ENCODE measurements at regions not wholly inside any gene's neighbourhood (a gene's known extent, or its start where the extent isn't known, plus 50 kb on each side); places are given as distances from the start of the nearest gene placed in this dataset.
"Not testable (repeated sequence)": the region's sequence is repeated elsewhere in the genome, so short reads cannot be mapped to it uniquely, and the experiment has no call there.

DNA sequence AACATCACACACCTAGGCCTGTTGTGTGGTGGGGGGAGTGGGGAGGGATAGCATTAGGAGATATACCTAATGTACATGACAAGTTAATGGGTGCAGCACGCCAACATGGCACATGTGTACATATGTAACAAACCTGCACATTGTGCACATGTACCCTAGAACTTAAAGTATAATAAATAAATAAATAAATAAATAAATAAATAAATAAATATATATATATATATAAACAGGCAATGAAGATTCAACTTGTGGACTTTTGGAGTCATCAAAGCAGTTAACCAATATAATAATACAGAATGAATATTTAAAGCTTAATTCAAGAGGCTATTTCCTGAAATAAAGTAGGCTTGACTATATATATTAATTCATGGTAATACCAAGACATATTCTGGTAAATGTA is 167.0 kb downstream of the FOXD2 start:
- DNase-seq, result not testable (repeated sequence)

DNA sequence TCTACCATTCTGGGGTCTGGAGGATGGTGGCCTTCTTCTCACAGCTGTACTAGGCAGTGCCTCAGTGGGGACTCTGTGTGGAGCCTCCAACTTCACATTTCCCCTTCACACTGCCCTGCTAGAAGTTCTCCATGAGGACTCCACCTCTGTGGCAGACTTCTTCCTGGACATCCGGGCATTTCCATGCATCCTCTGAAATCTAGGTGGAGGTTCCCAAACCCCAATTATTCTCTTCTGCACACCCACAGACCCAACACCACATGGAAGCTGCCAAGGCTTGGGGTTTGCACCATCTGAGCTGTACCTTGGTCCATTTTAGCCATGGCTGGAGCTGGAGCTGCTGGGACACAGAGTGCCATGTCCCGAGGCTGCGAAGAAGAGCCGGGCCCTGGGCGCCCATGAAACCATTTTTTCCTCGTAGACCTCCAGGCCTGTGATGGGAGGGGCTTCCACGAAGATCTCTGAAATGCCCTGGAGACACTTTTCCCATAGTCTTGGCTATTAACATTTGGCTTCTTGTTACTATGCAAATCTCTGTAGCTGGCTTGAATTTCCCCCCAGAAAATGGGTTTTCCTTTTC is 170.5 kb downstream of the FOXD2 start:
- no peak for DNase-seq

DNA sequence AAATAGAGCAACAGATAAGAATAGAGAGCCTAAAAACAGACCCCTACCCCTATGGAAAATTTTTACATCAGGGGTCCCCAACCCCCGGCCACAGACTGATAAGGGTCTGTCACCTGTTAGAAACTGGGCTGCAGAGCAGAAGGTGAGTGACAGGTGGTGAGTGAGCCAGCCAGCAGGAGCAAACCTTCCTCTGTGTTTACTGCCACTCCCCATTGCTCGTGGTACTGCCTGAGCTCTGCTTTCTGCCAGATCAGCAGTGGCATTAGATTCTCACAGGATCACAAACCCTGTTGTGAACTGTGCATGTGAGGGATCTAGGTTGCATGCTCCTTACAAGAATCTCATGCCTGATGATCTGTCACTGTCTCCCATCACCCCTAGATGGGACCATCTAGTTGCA is 174.1 kb downstream of the FOXD2 start:
- DNase-seq, result no peak

DNA sequence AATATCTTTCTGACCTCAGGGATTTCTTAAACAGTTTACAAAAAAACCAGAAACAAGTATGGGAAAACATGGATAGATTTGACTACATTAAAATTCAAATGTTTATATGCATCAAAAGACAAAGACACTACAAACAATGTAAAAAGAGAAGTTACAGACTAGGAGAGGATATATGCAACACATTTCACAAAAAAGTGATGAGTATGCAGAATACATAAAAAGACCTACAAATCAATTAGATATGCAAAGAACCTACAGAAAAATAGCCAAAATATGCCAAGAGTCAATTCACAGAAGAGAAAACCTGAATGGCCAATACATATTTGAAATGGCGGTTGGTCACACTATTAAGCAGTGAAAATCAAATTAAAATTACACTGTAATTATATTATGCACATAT is 175.0 kb downstream of the FOXD2 start:
- DNase-seq, result no peak

DNA sequence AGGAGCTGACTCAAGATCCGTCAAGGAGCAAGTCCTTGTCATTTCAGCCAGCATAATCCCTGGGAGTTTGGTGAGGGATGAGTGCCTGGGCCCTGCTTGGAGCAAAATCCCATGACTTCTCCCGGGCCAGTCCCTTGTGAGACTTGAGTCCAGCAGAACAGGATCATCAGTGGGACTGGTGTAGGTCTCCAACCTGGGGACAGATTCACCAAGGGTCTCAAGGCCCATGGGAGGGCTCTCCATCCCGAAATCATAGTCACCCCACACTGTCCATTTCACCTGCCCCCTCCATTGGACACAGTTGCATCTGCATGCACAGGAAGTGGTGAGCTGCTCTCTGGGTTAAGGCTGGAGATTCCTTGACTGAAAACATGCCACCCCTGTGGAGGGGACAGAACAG is 178.2 kb downstream of the FOXD2 start:
- no peak for DNase-seq

DNA sequence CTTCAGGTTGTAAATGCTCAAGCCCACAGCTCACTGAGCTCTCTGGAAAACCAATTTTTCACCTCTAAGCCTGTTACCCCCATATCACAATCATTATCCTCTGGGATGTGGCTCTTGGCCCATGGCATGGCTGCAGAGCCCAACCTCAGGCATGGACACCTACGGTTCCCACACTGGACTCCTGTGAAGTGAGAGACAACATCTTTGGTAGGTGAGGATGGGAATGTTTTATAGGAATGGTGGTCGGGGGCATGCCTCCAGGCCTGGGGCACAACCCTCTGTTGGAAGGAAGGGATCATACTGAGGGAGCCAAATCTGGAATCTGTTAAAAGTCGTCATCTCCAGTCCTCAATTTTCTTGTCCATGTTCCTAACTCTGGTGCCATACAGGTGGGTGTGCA is 179.1 kb downstream of the FOXD2 start:
- DNase-seq, result no peak

DNA sequence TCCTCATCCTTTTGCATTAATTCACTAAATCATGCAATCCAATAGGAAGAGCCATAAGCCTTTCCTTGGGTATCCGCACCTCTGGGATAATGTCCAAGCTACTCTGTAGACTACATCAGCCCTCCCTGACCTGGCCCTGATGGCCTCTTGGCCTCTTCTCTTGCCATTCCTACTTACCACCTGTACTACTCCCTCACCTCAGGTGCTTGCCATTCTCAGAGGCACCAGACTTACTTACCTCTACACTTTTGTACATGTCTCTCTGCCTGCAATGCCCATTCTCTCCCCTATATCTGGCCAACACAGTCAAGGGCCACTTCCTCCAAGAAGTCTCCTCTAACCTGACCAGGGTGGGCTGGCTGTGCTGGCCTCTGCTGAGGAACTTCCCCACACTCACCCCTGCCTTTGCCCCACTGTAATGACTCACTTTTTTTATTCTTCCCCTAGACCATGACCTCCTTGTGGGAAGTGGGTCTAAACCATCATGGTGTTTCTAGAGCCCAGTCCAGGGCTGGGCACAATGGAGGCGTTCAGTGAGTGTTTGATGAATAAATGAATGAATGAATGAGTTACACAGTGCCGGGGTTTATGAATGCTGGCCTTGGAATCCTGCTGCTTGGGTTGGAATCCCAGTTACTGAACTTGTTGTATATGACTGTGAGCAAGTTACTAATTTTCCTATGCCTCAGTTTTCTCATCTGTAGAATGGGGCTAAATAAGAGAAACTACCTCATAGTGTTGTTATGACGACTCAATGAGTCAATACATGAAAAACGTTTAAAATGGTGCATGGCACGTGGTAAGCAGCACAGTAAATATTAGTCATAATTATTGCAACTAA is 179.8 kb downstream of the FOXD2 start:
- no peak for DNase-seq

DNA sequence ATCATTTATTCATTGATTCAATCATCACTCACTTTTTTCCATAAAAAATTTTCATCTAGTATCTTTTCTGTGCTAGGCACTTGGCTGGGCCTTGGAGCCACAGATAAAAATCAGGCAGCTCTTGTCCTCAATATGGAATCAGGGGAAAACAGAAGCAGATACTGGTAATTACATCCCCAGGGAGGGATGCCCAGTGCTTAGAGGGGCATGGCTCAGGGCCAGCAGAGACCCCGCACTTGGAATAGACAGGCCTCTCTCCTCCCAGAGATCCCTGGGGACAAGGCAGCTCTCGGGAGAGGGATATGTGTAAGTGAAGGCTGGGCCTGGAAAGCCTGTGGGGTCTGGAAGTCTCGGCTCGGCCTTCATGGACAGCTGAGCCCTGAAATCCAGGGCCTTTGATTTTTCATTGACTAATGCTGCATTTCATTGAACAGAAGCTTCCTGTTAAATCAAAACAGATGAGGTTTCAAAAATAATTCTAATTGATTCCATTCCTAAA is 180.4 kb downstream of the FOXD2 start:
- no peak for DNase-seq

DNA sequence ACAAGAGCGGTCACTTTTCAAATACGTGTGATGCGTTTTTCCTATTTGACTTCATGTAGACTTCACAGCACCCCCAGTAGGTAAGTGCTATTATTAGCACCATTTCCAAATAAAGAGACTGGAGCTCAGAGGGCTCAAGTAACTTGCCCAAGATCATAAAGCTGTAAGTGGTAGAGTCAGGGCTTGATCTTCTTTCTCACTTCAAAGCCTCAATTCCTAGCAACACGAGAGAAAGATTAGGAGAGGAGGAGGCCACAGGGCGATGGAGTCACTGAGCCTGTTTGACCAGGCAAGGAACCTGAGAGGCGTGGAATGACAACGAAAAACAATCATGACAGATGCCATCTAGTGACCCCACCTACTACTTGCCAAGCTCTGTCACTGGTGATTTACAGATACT is 181.0 kb downstream of the FOXD2 start:
- no peak for DNase-seq

DNA sequence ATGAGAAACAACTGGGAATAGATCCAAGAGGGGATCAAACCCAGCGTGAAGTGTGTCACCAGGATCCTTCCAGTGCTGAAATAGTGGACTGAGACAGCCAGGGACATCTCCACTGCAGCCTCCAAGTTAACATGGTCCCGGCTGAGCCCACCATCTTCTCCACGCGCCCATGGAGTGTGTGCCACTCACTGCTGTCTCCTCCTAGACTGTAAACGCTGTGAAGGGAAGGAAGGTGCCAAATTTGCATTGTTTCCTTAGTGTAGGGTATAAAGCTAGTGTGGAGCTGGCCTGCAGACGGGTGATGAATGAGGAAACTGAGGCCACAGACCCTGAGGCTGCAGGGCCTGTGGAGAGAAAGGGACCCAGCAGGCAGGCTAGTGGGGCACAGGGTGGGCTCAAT is 183.6 kb downstream of the FOXD2 start:
- no peak for DNase-seq

DNA sequence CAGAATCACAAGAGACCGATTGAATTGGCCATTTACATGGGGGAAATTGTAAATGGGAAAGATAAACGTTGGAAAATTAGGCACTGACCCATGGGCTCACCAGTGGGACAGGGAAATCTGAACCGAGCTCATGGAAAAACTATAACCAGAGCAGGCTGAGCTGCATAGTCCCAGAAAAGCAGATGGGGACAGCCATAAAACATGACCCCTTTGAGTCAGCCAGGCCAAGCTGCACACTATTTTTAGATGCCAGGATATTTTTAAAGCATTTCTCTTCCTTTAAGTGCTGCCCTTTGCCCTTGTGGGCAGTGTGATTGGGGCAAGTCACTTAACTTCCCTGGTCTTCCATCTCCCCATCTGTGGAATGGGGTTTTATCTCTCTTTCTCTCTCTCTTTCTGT is 184.1 kb downstream of the FOXD2 start:
- DNase-seq, result no peak

DNA sequence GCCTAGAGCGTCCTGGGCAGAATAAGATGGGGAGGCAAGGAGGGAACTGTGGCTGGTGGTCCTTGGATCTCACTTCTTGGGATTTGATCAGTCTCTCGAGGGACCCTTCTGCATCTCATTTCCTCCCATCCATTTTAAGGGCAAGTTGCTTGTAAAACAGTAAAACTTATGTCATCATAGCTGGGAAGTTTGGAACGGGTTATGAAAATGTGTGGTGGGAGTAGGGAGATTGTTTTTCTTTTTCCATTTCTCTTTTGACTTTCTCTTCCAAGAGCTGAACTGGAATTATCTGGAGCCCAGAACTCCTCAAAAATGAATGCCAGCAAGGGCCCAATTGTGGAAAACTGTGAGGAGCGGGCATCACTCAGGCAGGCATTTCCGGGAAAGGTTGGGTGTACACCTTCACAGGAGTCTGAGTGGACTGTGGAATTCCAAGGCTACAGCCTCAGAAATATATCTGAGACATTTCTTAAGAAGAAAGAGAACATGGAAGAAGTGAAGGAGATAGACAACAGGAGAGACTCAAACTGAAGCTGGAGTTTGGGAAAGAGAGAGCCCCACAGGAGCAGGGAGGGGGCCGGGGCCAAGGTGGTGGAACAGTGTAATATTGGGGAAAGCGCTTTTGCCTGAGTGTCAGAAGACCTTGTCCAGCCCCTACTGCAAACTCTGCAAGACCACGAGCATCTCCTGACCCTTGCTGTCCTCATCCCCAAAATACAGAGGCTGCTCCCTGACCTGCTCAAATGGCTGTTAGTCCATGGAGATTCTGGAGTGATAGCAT is 185.1 kb downstream of the FOXD2 start:
- DNase-seq, result no peak

DNA sequence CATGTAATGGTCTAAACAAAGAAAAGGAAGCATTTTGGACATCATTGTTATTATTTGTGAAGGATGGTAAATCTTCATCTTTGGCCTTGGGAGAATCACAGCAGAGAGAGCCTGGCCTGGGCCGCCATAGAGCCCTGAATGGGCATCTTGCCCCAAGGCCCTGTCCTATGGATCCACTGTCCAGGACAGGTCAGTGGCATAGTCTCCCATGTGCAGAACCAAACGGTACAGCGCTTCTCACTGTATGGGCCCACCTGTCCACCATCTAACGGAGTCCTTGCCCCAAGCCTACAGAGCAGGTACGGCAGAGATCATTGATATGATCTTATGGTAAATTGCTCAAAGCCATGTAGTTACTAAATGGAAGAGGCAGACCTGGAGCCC is 185.7 kb downstream of the FOXD2 start:
- no peak for DNase-seq

DNA sequence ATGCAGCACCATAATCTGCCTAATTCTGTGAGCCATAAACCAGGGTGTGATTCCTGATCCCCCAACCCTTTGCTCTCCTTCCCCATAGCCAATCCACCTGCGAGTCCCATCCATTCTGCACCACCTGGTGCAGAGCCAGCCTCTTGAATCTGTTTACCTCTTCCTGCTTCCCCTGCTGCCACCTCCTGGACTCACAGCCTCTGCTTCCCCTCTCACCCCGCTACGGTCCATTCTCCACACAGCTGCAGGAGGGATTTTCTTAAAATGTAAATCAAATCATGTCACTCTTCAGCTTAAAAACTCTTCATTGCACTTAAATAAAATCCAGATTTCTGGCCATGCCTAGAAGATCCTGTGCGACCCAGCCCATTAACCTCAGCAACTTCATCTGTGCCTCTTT is 186.7 kb downstream of the FOXD2 start:
- no peak for DNase-seq

DNA sequence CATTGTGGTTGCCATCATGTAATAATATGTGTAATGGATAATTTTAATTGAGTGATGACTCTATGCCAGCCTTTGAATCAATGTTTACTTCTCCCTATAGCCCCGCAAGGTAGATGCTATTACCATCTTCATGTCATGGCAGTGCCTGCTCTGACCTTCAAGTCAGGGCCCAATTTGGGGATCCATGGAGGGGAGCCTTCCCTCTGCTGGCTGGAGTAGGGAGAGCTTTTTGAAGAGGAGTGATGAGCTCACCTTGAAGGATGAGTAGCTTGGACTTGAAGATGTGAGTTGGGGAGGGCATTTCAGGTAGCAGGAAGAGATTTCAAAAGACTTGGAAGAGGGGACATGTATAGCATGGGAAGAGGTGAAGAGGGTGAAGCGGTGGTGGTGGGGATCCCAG is 189.2 kb downstream of the FOXD2 start:
- no peak for DNase-seq

DNA sequence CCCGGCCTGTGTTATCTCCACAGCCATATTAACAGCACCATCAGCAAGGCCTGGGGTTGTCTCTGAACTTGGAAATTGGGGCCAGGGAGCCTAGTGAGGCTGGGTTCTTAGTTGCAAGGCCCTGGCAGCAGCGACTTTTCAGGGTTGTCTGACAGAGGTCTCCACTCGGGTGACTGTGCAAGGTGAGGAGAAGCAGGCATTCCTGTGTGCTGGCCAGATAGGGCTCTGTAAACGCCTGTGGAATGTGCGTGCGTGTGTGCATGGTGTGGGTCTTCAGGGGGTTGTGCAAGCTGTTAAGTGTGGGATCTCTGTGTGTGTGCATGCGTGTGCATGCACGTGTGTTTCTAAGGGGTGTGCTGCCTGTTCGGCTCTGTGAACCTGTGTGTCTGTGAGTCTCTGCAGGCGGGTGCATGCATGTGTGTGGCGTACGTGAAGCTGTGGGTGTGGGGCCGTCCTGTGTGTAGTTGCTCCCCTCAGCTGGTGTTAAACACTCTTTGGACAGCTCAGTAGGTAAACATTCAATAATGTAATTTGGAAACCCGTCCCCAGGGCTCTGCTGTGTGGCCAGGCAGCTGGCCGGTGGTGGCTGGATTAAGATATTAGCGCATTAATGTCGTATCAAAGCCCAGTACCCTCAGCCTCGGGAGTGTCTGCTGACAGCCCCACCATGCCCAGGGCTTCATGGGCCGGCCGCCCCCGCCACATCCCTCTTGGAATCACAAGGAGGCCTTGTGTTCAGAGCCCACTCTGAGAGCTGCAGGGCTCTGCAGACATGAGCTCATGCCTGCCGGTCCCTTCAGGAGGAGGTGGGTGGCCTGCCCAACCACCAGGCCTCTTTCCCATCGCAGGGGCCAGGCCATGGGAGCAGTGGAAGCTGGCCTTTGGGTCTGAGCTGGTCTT is 189.9 kb downstream of the FOXD2 start:
- DNase-seq, result no peak

DNA sequence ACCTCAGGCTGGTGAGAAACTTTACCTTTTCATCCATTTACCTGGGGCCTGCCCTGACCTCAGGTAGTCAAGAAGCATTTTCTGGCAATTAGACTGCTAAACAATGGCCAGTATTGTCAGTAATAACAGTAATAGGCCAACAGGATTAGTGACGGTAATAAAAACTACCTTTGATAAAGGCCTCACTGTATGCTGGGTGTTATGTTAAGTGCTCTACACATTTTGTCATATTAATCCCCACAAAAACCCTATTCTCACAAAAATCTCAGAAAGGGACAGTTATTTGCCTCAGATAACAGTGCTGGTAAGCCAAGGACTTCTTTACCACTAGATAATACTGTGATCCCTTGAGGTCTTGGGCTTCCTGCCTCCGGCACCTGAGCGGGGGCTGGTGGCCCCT is 191.4 kb downstream of the FOXD2 start:
- no peak for DNase-seq

DNA sequence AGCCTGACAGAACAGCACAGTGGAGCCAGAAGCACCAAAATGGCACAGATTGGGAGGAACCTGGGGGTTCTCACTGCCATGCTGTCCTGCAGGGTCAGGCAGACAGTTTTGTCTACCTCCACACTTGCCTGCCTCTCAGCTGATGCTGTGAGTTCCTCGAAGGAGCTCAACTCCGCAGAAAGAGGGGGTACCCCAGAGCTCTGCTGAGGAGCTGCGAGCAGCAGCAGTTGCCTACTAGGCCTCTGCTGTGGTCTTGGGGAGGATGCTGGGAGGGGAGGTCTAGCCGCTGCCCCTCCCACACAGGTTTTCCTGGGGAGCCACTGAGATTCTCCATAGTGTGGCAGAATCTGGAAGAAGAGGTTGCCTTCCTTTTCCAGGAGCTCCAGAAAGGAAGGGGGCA is 192.5 kb downstream of the FOXD2 start:
- no peak for DNase-seq

DNA sequence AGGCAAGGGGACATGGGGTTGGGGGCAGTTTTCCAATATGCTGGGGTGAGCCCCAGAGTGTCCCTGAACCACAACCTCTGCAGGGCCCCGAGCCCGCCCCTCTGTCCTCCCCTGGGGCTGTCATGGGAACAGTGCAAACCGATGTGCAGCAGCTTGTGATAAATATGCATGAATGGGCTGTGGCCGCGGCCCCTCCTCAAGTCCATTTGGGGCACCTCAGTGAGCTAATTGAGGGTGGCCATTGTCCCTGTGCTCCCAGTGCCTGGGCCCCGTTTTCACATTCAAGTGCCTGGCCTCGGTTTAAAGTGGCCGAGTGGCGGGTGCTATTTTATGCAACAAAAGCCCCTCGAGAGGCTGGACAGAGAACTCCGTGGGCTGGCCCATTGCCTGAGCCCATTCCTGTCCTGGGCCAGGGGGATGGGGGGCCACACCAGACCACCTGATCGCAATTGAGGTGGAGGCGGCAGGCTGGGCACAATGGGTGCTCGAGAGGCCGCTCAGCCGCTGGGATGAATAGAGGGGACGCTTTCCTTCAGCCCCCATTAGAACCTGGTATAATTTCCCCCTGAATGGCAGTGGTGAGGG is 193.7 kb downstream of the FOXD2 start:
- DNase-seq, result no peak

DNA sequence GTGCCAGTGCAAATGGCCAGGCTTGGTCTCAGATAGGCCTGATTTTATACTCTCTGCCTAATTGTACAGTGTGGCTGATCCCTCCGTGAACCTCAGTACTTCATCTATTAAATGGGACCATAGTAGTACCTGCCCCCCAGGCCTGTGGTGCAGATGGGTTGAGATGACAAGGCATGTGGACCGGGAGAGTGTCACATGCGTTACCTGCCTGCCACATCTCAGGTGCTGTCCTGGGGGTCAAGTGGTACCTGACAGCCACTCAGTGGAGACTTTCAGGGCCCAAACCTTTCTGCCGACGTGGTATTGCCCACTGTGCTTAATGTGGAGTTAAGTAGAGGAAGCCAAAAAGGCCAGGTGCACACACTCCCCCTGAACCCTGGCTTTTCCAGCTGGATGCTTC is 197.3 kb downstream of the FOXD2 start:
- no peak for DNase-seq

DNA sequence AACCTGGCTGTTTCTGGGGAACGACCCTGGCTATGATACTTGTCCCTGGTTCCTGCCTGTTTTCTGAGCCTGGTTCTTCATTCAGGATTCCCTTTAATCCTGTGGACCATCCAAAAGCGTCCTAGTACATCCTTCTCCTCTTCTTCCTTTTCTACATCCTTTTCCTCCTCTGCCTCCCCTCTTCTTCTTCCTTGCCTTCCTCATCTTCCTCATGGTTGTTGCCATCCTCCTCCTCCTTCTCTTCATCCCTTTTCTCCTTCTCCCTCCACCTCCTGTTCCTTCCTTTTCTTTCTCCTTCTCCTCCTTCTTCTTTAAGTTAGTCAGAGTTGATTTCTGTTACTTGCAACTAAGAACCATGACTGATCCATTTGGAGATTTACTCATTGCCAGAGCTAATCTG is 197.8 kb downstream of the FOXD2 start:
- DNase-seq, result no peak

DNA sequence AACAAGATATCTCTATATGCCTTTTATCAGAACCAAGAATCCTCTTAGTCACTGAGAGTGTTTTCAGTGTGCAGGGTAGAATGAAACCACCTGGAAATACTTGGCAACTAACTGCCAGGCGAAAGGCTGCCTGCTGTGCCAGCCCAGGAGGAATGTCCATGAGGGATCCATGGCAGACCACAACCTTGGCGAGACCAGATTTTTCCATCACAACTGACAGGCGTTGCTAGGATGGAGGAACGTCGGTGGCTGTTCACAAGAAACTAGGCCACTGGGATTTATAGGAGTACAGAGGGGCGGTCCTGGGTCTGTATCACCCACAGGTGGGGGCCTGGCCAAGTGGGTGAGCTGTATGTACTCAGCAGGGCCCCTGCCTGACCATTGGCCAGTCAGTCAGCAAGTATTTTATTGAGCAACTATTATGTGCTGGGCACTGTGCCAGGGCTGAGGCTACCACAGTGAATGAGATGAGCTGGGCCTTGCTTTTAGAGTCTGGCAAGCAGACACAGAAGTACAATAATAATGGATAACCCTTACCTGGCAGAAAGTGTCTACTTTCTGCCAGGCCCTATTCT is 199.4 kb downstream of the FOXD2 start:
- DNase-seq, result no peak
